ENCODE measurements at regions not wholly inside any gene's neighbourhood (a gene's known extent, or its start where the extent isn't known, plus 50 kb on each side); places are given as distances from the start of the nearest gene placed in this dataset.
A peak's percentile ranks its signal among the peaks of the same experiment; 100 is the strongest.
"Not testable (repeated sequence)": the region's sequence is repeated elsewhere in the genome, so short reads cannot be mapped to it uniquely, and the experiment has no call there.

DNA sequence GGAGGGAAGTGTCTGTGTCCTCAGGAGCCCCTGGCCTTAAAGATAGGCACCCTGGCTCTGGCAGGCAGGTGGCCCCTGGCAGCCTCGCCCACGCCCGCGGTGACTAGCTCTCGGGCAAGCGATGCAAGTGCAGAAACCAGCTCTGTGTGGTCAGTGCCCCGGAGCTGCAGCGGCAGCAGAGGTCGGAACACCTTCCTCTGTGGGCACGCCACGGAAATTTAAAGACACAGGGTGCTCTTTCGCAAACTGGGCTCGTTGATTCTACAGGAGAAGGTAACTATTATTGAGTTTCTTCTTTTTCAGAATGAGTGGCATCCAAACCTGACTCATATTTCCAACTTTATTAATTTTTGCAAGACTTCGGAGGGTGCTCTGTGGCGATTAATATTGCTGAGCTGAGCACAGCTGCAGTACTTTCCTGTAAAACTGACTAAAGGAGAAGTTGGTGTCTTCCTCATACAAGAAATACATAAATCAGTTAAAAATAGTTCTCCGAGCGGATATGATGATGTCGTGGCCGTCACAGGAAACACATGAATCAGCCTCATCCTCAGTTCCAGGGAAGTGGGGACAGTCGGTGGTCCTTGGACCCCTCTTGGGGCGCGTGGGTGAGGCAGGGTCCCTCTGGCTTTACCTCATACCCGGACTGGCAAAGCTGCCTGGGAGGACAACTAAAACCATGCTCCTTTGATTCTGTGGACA is 120.2 kb downstream of the METRNL start:
- no peak for DNase-seq (ENCODE audit: low spot score)
- in situ Hi-C loops (cut with HindIII; ENCODE audit: low sequenced_read_pairs): no loop called here

DNA sequence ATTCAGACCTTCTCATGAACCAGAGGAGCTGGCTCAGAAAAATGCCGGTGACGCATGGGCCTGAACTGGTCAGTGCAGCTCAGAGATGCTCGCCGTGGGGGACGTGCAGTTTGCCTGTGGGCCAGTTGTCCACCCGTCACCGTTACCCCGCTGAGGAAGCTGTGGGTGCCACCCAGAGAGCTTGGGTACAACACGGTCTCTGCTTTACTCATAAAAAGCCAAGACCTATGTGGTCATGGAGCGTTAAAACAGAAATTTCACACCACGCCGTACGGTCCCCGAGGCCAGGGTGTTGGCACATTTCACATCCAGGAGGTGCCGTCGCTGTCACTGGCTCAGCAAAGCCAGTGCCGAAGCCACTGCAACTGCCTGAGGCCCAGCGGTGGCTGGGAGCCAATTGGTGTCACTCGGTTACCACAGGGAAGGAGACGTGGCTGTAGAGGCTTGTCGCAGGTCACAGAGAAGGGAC is 120.9 kb downstream of the METRNL start:
- DNase-seq (ENCODE audit: low spot score): peak; percentile 41
- in situ Hi-C loops (cut with HindIII; ENCODE audit: low sequenced_read_pairs): no loop called here

DNA sequence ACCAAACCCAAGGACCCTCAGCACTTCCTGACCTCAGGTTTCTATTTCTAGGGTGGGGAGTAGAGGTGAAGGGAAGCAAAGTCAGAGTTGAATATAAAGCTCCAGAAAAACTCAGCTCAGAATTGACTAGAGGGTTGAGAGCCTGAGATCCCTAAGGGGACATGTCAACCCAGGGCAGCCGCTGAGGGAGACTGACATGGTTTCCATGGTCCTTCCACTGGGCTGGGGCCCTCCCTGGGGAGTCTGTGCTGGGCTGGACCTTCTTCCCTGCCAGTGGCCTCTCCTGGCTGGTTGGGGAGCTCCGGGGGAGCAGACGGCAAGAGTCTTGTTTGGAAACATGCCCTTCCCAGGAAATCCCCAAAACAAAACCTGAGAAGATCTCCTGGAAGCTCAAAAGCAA is 121.3 kb downstream of the METRNL start:
- in situ Hi-C loops (cut with HindIII; ENCODE audit: low sequenced_read_pairs): no loop called here

DNA sequence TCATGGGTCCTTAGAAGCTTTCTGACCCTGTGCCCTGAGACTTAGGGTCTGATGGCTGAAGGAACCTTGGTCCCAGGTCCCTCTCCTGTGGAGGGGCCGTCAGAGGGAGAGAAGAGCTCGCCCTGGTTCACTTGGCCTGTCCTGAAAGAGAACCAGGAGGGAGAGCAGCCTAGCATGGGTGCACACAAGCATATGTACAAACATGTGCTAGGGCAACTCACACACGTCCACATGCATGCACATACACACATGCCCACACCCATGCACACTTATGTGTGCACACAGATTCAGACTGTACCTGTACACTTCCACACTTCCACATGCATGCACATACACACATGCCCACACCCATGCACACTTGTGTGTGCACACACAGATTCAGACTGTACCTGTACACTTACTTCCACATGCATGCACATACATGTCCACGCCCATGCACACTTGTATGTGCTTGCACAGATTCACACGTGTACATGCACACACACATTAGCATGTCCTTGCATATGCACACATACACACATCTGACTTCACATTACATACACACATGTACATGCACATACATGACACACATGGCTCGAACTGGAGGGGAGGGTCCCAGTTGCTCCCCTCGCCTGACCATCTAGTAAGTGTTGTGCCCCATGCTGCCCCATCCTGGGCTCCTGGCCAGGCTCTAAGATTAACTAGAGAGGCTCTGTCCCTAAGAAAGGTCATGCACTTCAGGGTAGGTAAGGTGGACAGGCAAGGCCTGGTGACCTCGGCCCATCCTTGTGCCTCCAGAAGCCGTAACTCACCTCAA is 122.0 kb downstream of the METRNL start:
- DNase-seq (ENCODE audit: low spot score): no peak
- in situ Hi-C loops (cut with HindIII; ENCODE audit: low sequenced_read_pairs): no loop called here

More for the DNA sequence above, 121.3 kb downstream of the METRNL start:
- no peak for DNase-seq (ENCODE audit: low spot score)

DNA sequence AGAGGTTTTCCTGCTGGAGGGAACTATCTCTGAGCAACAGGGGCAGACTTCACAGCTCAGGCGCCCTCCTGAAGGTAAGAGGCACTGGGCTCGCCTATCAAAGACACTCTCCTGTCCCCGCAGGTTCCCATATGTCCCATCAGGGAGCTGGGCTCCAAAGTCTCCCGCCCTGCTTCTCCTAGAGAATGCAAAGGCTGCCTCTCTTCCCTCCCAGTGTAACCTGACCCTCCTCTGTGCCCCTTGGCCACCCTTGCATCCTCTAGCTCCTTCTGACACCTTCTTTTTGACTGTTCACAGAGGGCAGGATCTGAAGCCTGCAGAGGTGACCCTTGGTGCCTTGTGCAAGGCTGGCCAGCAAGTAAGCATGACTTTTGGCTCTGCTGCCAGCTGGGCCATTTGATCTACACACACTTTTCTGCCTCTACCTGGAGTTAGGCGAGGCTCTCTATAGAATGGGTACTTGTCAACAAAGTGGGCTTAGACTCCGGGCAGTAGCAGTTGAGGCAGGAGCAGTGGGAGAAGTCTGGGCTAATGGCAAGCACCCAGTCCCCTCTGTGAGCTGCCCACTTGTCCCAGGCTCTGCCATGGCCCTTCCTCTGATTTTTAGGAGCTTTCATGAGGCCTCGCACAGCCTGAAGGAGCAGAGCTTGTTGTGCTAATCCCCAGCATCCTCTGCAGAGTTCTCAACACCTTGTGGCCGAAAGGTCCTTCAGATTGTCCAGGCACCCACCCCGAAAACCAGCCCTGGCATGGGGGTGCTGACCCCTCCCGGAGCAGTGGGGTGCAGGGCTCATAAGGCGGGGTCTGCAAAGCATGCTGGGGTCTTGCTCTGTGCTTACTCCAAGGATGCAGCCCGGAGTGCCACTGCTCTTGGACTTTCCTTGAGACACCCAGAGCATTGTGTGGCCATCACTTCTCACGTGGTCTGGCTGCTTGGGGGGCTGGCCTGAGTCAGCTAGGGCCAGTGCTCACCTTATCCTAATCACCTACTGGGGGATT is 122.9 kb downstream of the METRNL start:
- in situ Hi-C loops (cut with HindIII; ENCODE audit: low sequenced_read_pairs): no loop called here

DNA sequence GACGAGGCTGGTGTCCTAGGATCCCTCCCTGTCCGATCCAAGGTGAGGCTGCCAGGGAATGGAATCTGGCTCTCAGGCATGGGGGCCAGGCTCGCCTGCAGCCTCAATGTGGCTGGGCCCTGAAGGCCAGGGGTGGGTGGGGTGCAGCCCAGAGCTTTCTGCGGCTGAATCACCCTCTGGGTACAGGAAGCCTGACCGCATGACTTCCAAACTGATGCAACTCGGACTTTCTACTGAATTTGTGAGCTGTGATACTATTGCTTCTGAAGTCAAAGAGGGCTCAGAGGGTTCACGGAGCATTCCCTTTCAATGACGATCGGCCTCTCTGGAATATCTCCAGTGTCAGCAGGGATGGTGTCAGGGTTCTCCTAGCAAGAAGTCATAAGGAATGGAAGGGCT is 123.7 kb downstream of the METRNL start:
- in situ Hi-C loops (cut with HindIII; ENCODE audit: low sequenced_read_pairs): no loop called here
- no peak for DNase-seq (ENCODE audit: low spot score)

More for the DNA sequence above, 122.9 kb downstream of the METRNL start:
- DNase-seq (ENCODE audit: low spot score): no peak

DNA sequence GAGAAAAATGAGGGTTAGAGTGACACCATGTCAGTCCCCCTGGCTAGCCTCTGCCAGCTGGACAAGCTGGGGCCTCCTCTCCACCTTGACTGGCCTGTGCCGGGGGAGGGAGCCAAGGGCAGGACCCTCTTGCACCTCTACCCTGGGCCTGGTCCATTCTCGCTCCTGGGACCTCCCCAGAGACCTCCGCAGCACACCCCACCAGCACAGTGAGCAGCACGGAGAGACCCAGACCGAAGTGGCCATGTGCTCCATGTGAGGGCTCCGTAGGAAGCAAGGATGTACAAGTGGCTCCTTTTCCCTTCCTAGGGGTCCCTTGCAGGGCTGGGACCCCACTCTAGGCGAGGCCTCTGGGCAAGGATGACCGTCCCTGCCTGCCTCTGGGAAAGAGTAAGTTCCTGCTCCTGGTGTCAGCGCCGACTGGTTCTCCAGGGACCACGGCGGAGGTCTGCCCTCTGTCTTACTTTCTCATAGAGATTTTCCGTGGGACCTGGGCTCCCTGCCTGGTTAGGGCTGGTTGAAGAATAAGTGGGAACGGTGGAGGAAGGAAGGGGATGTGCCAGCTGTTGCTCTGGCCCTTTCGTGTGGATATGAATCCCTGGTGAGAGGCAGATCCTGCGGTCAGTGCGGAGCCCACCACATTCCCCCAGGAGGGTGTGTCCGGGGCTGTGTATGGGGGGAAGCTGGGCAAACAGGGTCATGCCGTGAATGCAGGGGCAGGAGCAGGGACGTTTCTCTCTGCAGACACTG is 124.2 kb downstream of the METRNL start:
- in situ Hi-C loops (cut with HindIII; ENCODE audit: low sequenced_read_pairs): no loop called here
- no peak for DNase-seq (ENCODE audit: low spot score)

DNA sequence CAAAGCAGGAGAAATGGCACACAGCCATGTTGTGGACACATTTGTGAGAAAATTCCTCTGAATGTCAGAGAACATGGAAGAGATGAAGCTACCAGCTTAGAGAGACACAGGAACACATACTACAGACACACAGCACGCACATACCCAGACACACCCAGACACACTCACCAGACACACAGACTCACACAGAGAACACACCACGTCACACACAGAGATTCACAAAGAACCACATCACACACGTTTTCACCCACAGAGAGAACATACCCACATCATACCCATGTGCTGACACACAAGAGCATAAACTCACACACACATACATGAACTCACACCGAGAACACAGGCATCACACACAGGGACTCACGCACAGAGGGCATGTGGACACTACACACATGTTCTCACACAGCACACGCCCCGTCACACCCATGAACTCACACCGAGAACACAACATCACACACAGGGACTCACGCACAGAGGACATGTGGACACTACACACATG is 124.9 kb downstream of the METRNL start:
- in situ Hi-C loops (cut with HindIII; ENCODE audit: low sequenced_read_pairs): no loop called here
- DNase-seq (ENCODE audit: low spot score): peak; percentile 14

DNA sequence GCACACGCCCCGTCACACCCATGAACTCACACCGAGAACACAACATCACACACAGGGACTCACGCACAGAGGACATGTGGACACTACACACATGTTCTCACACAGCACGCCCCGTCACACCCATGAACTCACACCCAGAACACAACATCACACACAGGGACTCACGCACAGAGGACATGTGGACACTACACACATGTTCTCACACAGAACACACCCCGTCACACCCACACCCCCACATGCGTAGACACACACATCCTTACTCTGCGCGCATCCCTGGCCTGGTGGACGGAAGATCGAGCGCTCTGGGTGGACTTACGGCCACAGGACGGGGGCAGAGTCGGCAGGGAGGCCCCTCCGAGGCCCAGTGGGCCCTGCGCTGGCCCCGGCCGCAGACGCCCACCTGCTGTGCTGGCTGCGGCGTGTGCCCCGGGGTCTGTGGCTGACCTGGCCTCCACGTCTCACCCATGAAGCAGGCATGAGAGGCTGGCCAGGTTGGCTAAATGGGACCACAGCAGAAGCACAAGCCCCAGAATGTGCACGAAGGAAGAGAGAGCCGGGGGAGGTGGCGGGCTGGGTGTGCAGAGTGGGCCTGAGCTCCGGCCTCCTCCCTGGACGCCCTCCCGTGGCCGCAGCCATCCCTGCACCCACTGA is 125.5 kb downstream of the METRNL start:
- in situ Hi-C loops (cut with HindIII; ENCODE audit: low sequenced_read_pairs): not testable (repeated sequence)

DNA sequence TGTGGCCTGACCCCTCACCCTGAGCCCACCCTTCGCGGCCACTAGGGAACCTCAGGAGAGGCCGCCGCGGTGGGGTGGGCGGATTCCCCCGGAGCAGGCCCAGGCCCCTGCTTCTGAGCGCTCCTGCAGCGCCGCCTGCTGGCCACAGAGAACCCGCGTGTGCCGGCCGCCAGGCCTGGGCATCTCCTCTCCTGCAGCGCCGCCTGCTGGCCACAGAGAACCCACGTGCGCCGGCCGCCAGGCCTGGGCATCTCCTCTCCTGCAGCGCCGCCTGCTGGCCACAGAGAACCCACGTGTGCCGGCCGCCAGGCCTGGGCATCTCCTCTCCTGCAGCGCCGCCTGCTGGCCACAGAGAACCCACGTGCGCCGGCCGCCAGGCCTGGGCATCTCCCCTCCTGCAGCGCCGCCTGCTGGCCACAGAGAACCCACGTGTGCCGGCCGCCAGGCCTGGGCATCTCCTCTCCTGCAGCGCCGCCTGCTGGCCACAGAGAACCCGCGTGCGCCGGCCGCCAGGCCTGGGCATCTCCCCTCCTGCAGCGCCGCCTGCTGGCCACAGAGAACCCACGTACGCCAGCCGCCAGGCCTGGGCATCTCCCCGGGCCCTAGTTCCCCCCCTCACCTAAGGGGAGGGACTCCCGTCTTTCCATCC is 126.1 kb downstream of the METRNL start:
- DNase-seq (ENCODE audit: low spot score): peak; percentile 33
- in situ Hi-C loops (cut with HindIII; ENCODE audit: low sequenced_read_pairs): not testable (repeated sequence)

More for the DNA sequence above, 125.5 kb downstream of the METRNL start:
- DNase-seq (ENCODE audit: low spot score): not testable (repeated sequence)

DNA sequence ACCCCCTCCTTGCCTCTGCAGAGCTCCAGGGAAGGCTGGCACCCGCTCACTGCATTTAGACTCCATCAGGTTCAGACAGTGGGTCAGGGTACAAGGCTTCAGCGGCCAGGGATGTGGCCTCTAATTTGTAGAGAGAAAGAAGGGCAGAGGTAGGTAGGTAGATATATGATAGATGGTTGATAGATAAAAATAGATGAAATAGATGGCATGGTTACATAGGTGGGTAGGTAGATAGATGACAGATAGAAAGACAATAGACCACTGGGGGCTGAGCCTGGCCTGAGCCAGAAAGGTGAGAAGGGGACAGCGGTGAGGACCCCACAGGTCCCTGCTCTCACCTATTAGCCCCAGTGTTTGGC is 126.6 kb downstream of the METRNL start:
- in situ Hi-C loops (cut with HindIII; ENCODE audit: low sequenced_read_pairs); DNase-seq (ENCODE audit: low spot score): not testable (repeated sequence)

DNA sequence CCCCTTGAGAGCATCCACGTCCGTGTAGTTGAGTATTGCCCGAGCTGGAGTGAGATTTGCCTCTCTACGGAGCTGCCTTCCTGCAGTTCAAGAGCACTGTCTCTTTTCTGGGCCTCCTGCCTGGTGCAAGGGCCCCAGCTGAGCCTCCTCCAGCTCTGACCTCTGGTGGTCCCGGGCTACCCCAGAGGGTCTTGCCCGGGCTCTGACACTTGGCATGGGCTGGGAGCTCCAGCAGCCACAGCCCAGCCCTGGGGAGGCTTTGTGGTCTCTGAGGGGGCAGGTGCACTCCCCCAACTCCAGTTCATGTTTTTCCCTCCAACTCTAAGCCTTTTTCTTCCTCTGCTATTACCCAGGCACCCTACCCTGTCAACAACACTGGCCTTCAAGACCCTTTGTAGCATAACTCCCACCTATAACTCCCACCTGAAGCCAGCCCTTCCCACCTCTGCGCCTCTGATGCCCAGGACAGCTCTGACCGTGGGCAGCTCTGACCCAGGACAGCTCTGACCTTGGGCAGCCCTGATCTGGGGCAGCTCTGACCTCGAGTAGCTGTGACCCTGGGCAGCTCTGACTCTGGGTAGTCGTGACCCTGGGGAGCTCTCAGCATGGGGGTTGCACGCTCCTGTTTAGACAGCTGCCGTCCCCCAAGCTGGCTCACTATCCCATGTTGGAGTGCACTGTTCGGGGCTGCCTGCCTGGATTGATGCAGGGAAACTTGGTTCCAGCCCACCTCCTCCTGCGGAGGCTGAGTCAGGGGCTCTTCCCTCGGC is 127.6 kb downstream of the METRNL start:
- DNase-seq (ENCODE audit: low spot score); in situ Hi-C loops (cut with HindIII; ENCODE audit: low sequenced_read_pairs): not testable (repeated sequence)

DNA sequence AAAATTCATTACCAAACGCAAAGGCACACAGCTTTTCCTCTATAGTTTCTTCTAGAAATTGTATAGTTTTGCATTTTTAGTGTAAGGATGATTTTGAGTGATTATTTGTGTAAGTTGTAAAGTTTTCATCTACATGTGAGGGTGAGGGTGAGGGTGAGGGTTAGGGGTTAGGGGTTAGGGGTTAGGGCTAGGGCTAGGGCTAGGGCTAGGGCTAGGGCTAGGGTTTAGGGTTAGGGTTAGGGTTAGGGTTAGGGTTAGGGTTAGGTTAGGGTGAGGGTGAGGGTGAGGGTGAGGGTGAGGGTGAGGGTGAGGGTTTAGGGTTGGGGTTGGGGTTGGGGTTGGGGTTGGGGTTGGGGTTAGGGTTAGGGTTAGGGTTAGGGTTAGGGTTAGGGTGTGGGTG is 167.6 kb downstream of the METRNL start:
- in situ Hi-C loops (cut with HindIII; ENCODE audit: low sequenced_read_pairs): not testable (repeated sequence)
- DNase-seq (ENCODE audit: low spot score): peak; percentile 11
